ENCODE measurements at regions not wholly inside any gene's neighbourhood (a gene's known extent, or its start where the extent isn't known, plus 50 kb on each side); places are given as distances from the start of the nearest gene placed in this dataset.
"Not testable (repeated sequence)": the region's sequence is repeated elsewhere in the genome, so short reads cannot be mapped to it uniquely, and the experiment has no call there.

- ATAC-seq (no peak), DNase-seq (no peak)
- Mint-ChIP-seq H3K27ac (no peak overlapping the region), H3K4me3 (no peak overlapping the region), H3K27me3 (no peaks in the 10 kb centered on the region), H3K4me1 (no peaks in the 10 kb centered on the region), H3K36me3 (ENCODE audit: low read depth) (no peaks in the 10 kb centered on the region)
- no peaks in the 10 kb centered on the region for H3K9me3 ChIP-seq (ENCODE audit: control insufficient read depth, low read length, poor library complexity, severe bottlenecking)
Measured at GRCh38 chr4:45004326-45004725, 278.0 kb upstream of the GNPDA2 start.

DNA sequence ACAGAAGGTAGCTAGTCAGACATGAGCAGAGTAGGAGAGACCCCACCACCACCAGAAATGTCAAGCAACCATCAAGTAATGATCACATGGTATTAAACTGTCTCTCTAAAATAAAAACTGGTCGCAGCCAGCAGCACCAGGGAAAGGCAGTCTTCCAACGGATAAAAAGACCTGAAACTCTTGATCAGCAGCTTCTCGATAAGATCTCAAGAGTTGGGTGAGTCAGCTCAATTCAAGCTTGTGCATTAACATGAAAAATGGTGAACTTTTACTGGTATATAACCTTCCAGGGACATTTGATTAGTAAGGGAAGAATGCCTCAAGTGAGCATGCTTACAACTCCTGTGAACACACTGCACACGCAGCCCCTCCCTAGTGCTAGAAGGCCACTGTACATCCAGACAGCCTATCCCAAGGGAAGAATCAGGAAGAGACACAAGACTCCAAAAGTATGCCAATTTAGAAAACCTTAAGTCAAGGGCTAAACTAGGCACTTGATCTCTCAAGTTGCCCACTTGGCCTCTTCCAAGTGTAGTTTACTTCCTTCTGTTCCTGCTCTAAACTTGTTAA is 270.0 kb upstream of the GNPDA2 start:
- H3K4me3 Mint-ChIP-seq: no peak overlapping the region
- peaks cover 2% of the 10 kb centered on the region for H3K9me3 ChIP-seq (ENCODE audit: control insufficient read depth, low read length, poor library complexity, severe bottlenecking)
- DNase-seq (no peak), ATAC-seq (no peak)
- no peaks in the 10 kb centered on the region for H3K27me3 Mint-ChIP-seq
- H3K27ac Mint-ChIP-seq: no peak overlapping the region
- H3K4me1 Mint-ChIP-seq: no peaks in the 10 kb centered on the region
- H3K36me3 Mint-ChIP-seq (ENCODE audit: low read depth): no peaks in the 10 kb centered on the region

GRCh38 chr4:44988011-44988410 is 261.7 kb upstream of the GNPDA2 start:
- no peaks in the 10 kb centered on the region for H3K27me3 Mint-ChIP-seq
- ATAC-seq: no peak
- H3K27ac Mint-ChIP-seq: no peak overlapping the region
- H3K4me1 Mint-ChIP-seq: no peaks in the 10 kb centered on the region
- no peaks in the 10 kb centered on the region for H3K36me3 Mint-ChIP-seq (ENCODE audit: low read depth)
- no peak for DNase-seq
- no peaks in the 10 kb centered on the region for H3K9me3 ChIP-seq (ENCODE audit: control insufficient read depth, low read length, poor library complexity, severe bottlenecking)
- H3K4me3 Mint-ChIP-seq: no peak overlapping the region

DNA sequence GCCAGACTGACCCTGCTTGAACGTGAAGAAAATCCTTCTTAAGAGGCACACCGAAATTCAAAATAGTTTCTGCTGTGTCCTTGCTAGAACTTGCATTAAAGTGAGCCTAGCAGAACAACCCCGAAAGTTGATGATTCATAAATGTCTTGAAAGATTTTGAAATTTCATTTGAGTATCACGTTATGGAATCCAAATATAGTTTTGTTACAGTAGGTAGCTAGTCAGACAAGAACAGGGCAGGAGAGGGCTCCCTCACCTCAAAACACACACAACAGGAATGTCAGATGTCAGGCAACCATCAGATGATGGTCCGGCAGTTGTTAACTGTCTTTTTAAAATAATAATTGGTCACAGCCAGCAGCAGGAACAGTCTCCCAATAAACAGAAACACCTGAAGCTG is 259.6 kb upstream of the GNPDA2 start:
- Mint-ChIP-seq H3K4me1 (no peaks in the 10 kb centered on the region), H3K27ac (no peak overlapping the region), H3K4me3 (no peak overlapping the region), H3K36me3 (ENCODE audit: low read depth) (no peaks in the 10 kb centered on the region), H3K27me3 (no peaks in the 10 kb centered on the region)
- no peak for ATAC-seq
- no peak for DNase-seq
- H3K9me3 ChIP-seq (ENCODE audit: control insufficient read depth, low read length, poor library complexity, severe bottlenecking): no peaks in the 10 kb centered on the region

DNA sequence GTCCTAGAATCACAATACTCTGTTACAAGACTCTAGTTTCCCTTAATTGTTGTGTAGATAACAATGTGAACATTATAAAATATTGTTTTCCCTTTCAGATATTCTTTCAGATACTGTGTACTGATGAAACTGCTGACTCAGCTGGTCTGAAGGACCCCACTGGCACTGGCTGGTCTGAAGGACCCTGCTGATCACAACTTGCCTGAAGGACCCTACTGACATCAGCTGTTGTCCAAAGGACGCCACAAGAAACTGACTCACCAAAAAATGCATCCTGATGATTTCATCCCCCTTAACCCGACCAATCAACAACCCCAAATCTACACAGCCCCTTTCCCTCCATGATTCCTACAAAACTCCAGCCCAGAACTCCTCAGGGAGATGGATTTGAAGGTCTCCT is 258.8 kb upstream of the GNPDA2 start:
- H3K4me3 Mint-ChIP-seq: no peak overlapping the region
- H3K4me1 Mint-ChIP-seq: no peaks in the 10 kb centered on the region
- ATAC-seq (no peak), DNase-seq (no peak)
- no peak overlapping the region for H3K27ac Mint-ChIP-seq
- H3K27me3 Mint-ChIP-seq: no peaks in the 10 kb centered on the region
- no peaks in the 10 kb centered on the region for H3K36me3 Mint-ChIP-seq (ENCODE audit: low read depth)
- no peaks in the 10 kb centered on the region for H3K9me3 ChIP-seq (ENCODE audit: control insufficient read depth, low read length, poor library complexity, severe bottlenecking)

DNA sequence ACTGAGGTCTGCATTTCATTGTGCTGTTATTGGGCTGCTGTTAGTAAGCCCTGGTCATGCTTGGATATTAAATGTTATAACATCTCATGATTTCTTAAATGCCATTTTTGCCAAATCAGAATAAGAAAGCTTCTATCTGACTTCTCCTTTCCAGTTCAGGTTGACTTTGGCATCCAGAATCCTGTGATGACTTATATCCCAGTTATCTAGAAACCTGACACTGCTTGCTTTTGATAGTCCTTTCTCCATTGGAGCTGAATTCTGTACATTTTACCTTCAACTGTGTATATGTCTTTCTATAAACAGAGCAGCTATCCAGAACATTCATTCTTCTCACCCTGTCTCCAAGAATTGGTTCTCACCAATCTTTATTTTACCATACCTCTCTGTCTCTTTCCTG is 257.7 kb upstream of the GNPDA2 start:
- no peak overlapping the region for H3K27ac Mint-ChIP-seq
- H3K9me3 ChIP-seq (ENCODE audit: control insufficient read depth, low read length, poor library complexity, severe bottlenecking): no peaks in the 10 kb centered on the region
- no peaks in the 10 kb centered on the region for H3K36me3 Mint-ChIP-seq (ENCODE audit: low read depth)
- no peak for ATAC-seq
- H3K4me1 Mint-ChIP-seq: no peaks in the 10 kb centered on the region
- H3K27me3 Mint-ChIP-seq: no peaks in the 10 kb centered on the region
- no peak for DNase-seq
- H3K4me3 Mint-ChIP-seq: no peak overlapping the region

- H3K9me3 ChIP-seq (ENCODE audit: control insufficient read depth, low read length, poor library complexity, severe bottlenecking): no peaks in the 10 kb centered on the region
- DNase-seq (no peak), ATAC-seq (no peak)
- Mint-ChIP-seq H3K4me3 (no peak overlapping the region), H3K27me3 (no peaks in the 10 kb centered on the region), H3K4me1 (no peaks in the 10 kb centered on the region), H3K27ac (no peak overlapping the region), H3K36me3 (ENCODE audit: low read depth) (no peaks in the 10 kb centered on the region)
Measured at GRCh38 chr4:44983083-44983482, 256.7 kb upstream of the GNPDA2 start.

GRCh38 chr4:44978020-44978419 is 251.7 kb upstream of the GNPDA2 start:
- no peaks in the 10 kb centered on the region for H3K9me3 ChIP-seq (ENCODE audit: control insufficient read depth, low read length, poor library complexity, severe bottlenecking)
- Mint-ChIP-seq H3K4me3 (no peak overlapping the region), H3K27me3 (no peaks in the 10 kb centered on the region), H3K4me1 (no peaks in the 10 kb centered on the region), H3K36me3 (ENCODE audit: low read depth) (no peaks in the 10 kb centered on the region), H3K27ac (no peak overlapping the region)
- DNase-seq (no peak), ATAC-seq (no peak)

GRCh38 chr4:44965435-44966095 is 239.2 kb upstream of the GNPDA2 start:
- Mint-ChIP-seq H3K36me3 (ENCODE audit: low read depth) (no peaks in the 10 kb centered on the region), H3K27ac (no peak overlapping the region), H3K27me3 (no peaks in the 10 kb centered on the region), H3K4me1 (no peaks in the 10 kb centered on the region), H3K4me3 (no peak overlapping the region)
- DNase-seq (no peak), ATAC-seq (no peak)
- no peaks in the 10 kb centered on the region for H3K9me3 ChIP-seq (ENCODE audit: control insufficient read depth, low read length, poor library complexity, severe bottlenecking)

DNA sequence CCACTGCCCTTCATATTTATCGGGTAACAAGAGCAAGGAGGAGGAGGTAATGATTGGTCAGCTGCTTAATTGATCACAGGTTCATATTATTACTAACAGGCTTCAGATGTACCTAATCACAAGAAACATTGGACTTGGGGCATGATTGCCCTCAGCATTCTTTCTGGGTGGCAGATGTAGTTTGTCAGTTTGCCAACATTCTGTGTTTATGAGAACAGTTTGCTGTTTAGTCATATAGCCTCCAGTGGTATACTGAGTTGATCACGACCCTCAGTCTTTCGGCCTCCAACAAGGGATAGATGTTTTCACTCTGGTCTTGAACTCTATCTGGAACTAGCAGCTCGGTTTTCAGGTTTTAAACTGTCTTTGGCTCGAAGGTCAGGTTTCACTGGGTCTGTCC is 237.7 kb upstream of the GNPDA2 start:
- H3K27ac Mint-ChIP-seq; H3K27me3 Mint-ChIP-seq; H3K4me3 Mint-ChIP-seq; H3K36me3 Mint-ChIP-seq (ENCODE audit: low read depth); H3K4me1 Mint-ChIP-seq; H3K9me3 ChIP-seq (ENCODE audit: control insufficient read depth, low read length, poor library complexity, severe bottlenecking); DNase-seq; ATAC-seq: not testable (repeated sequence)

- no peaks in the 10 kb centered on the region for H3K4me1 Mint-ChIP-seq
- no peak for DNase-seq
- no peaks in the 10 kb centered on the region for H3K36me3 Mint-ChIP-seq (ENCODE audit: low read depth)
- no peak overlapping the region for H3K4me3 Mint-ChIP-seq
- ATAC-seq: no peak
- H3K27ac Mint-ChIP-seq: no peak overlapping the region
- no peaks in the 10 kb centered on the region for H3K27me3 Mint-ChIP-seq
- no peaks in the 10 kb centered on the region for H3K9me3 ChIP-seq (ENCODE audit: control insufficient read depth, low read length, poor library complexity, severe bottlenecking)
Measured at GRCh38 chr4:44961001-44961755, 234.8 kb upstream of the GNPDA2 start.

DNA sequence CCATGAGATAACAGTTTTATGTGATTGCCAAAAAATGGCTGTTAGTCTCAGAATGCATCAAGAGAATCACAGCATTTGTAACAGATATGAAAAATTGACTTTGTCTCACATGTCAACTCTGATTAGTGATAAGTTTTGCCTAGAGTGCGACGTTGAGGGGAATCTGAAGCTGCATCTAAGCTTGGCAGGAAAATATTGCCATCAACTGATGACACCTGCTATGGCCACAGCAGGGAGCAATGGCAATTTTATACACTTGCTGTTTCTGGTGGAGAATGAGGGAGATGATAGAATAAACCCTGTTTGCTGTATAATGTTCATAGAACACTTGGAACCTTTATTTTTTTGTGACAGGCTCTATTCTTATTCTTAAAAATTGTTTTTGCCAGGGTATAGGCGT is 205.4 kb upstream of the GNPDA2 start:
- no peak overlapping the region for H3K4me3 Mint-ChIP-seq
- no peak for DNase-seq
- H3K9me3 ChIP-seq (ENCODE audit: control insufficient read depth, low read length, poor library complexity, severe bottlenecking): no peaks in the 10 kb centered on the region
- no peak for ATAC-seq
- H3K27ac Mint-ChIP-seq: no peak overlapping the region
- H3K27me3 Mint-ChIP-seq: no peaks in the 10 kb centered on the region
- H3K36me3 Mint-ChIP-seq (ENCODE audit: low read depth): no peaks in the 10 kb centered on the region
- H3K4me1 Mint-ChIP-seq: no peaks in the 10 kb centered on the region

GRCh38 chr4:44928785-44929184 is 202.4 kb upstream of the GNPDA2 start:
- Mint-ChIP-seq H3K4me1 (no peaks in the 10 kb centered on the region), H3K27me3 (no peaks in the 10 kb centered on the region), H3K4me3 (no peak overlapping the region), H3K27ac (no peak overlapping the region), H3K36me3 (ENCODE audit: low read depth) (no peaks in the 10 kb centered on the region)
- ATAC-seq (no peak), DNase-seq (no peak)
- no peaks in the 10 kb centered on the region for H3K9me3 ChIP-seq (ENCODE audit: control insufficient read depth, low read length, poor library complexity, severe bottlenecking)

All from T-helper 17 cell (primary cell).